H1 (cell line): ENCODE measurements at regions not wholly inside any gene's neighbourhood (a gene's known extent, or its start where the extent isn't known, plus 50 kb on each side); places are given as distances from the start of the nearest gene placed in this dataset.

Experiments
- CTCF ChIA-PET: fragments of 300-600 bp; sonication (Branson Sonifier 250); formaldehyde crosslinking; loops from one replicate; lab custom pipeline; 2021; ENCODE audit not compliant: partially characterized antibody; lab: Charles Lee
- POLR2A ChIA-PET: fragments of 300-600 bp; sonication (Branson Sonifier 250); formaldehyde crosslinking; loops from one replicate; lab custom pipeline; 2021; ENCODE audit warnings: inconsistent platforms; ENCODE audit not compliant: partially characterized antibody; lab: Charles Lee
- DNase-seq, 2 experiments: peaks; one replicate each; pipeline versions ENCODE4 v3.0.0 to v3.0.0-alpha.2; 2010 to 2022; ENCODE audit warnings: low spot score in 2 of 2, low read depth in 1 of 2, mixed read lengths in 1 of 2
- FAIRE-seq: peaks from 2 replicates; lab custom pipeline; 2011; peaks lifted over from hg19 to GRCh38; lab: Jason Lieb, UNC
- H2AFZ ChIP-seq: 2 replicates; pipeline ENCODE4 v1.8.1; 2012; ENCODE audit warnings: low read length, inconsistent platforms
- H2AK5ac ChIP-seq: 2 replicates; pipeline ENCODE4 v1.6.1; 2013; ENCODE audit warnings: low read depth, low read length
- H2BK120ac ChIP-seq: replicated peaks from 2 replicates; pipeline ENCODE3; 2013; ENCODE audit warnings: low read depth, low read length, inconsistent platforms
- H2BK12ac ChIP-seq: 2 replicates; pipeline ENCODE4 v1.6.1; 2013; ENCODE audit warnings: low read depth, low read length
- H2BK15ac ChIP-seq: 2 replicates; pipeline ENCODE4 v1.6.1; 2013; ENCODE audit warnings: low read length
- H2BK20ac ChIP-seq: 2 replicates; pipeline ENCODE4 v1.6.1; 2013; ENCODE audit warnings: low read length
- H2BK5ac ChIP-seq: 2 replicates; pipeline ENCODE4 v1.6.1; 2013; ENCODE audit warnings: low read depth, low read length
- H3K14ac ChIP-seq: 2 replicates; pipeline ENCODE4 v1.6.1; 2013; ENCODE audit warnings: inconsistent platforms; ENCODE audit not compliant: insufficient read length
- H3K18ac ChIP-seq: 2 replicates; pipeline ENCODE4 v1.6.1; 2013; ENCODE audit warnings: low read length; ENCODE audit errors: extremely low read depth
- H3K23ac ChIP-seq: 2 replicates; pipeline ENCODE4 v1.6.1; 2013; ENCODE audit warnings: inconsistent platforms; ENCODE audit not compliant: insufficient read length
- H3K23me2 ChIP-seq: 2 replicates; pipeline ENCODE4 v1.6.1; 2013; ENCODE audit warnings: low read depth, low read length
- H3K27ac ChIP-seq: 2 replicates; pipeline ENCODE4 v1.6.1; 2011; ENCODE audit warnings: low read depth, low read length, inconsistent platforms
- H3K27me3 ChIP-seq, 4 experiments: replicated peaks in 1 of 4; 1 replicate in 1 of 4; 2 replicates in 3 of 4; pipeline versions ENCODE4 v1.6.1 to v1.8.1; 2011 to 2013; ENCODE audit warnings: low read length in 3 of 4, mild to moderate bottlenecking in 3 of 4, inconsistent platforms in 2 of 4, mixed read lengths in 2 of 4, moderate library complexity in 1 of 4; ENCODE audit not compliant: control insufficient read depth in 3 of 4, insufficient read depth in 3 of 4; ENCODE audit errors: extremely low read depth in 1 of 4
- H3K36me3 ChIP-seq, 4 experiments: 2 replicates each; pipeline versions ENCODE4 v1.6.1 to v1.8.1; 2011 to 2013; ENCODE audit warnings: mild to moderate bottlenecking in 4 of 4, low read length in 3 of 4, moderate library complexity in 2 of 4, control low read depth in 1 of 4, inconsistent platforms in 1 of 4; ENCODE audit not compliant: insufficient read depth in 4 of 4, control insufficient read depth in 2 of 4
- H3K4ac ChIP-seq: replicated peaks from 2 replicates; pipeline ENCODE3; 2013; ENCODE audit warnings: low read length, low read depth, mixed read lengths, inconsistent platforms; ENCODE audit not compliant: insufficient read length
- H3K4me1 ChIP-seq, 4 experiments: replicated peaks in 1 of 4; 1 replicate in 1 of 4; 2 replicates in 3 of 4; pipeline versions ENCODE4 v1.6.1 to v1.8.1; 2011 to 2013; ENCODE audit warnings: low read length in 3 of 4, inconsistent platforms in 2 of 4, mixed read lengths in 1 of 4; ENCODE audit not compliant: insufficient read depth in 4 of 4, control insufficient read depth in 3 of 4
- H3K4me2 ChIP-seq, 2 experiments: 2 replicates each; pipeline versions ENCODE4 v1.6.1 to v1.8.1; 2011 to 2013; ENCODE audit warnings: low read depth in 2 of 2, low read length in 2 of 2, control low read depth in 1 of 2, inconsistent platforms in 1 of 2, mild to moderate bottlenecking in 1 of 2; ENCODE audit not compliant: insufficient read depth in 1 of 2
- H3K4me3 ChIP-seq, 4 experiments: fragments of 200-600, 300-600 bp in 1 of 4; sonication (generic), shearing (Covaris generic), sonication (Bioruptor Twin) in 1 of 4; 2 replicates each; pipeline versions ENCODE4 v1.5.1 to v1.8.1; 2011 to 2016; ENCODE audit warnings: low read length in 4 of 4, low read depth in 3 of 4, control low read depth in 2 of 4, inconsistent platforms in 2 of 4, mild to moderate bottlenecking in 2 of 4, mixed read lengths in 1 of 4, moderate library complexity in 1 of 4; ENCODE audit not compliant: insufficient read depth in 2 of 4; ENCODE audit errors: extremely low read depth in 1 of 4
- H3K56ac ChIP-seq: replicated peaks from 2 replicates; pipeline ENCODE3; 2013; ENCODE audit warnings: low read depth, mild to moderate bottlenecking, mixed read lengths, low read length, inconsistent platforms; ENCODE audit not compliant: insufficient read length
- H3K79me1 ChIP-seq: 2 replicates; pipeline ENCODE4 v1.6.1; 2013; ENCODE audit warnings: low read depth, low read length, control low read depth
- H3K79me2 ChIP-seq, 2 experiments: 2 replicates each; pipeline versions ENCODE4 v1.6.1 to v1.8.1; 2012 to 2013; ENCODE audit warnings: low read length in 2 of 2, mild to moderate bottlenecking in 2 of 2, inconsistent platforms in 1 of 2; ENCODE audit not compliant: insufficient read depth in 2 of 2, control insufficient read depth in 1 of 2
- H3K9ac ChIP-seq, 4 experiments: replicated peaks in 1 of 4; 1 replicate in 1 of 4; 2 replicates in 3 of 4; pipeline versions ENCODE4 v1.6.1 to v1.8.1; 2011 to 2013; ENCODE audit warnings: low read depth in 3 of 4, low read length in 3 of 4, control low read depth in 2 of 4, mild to moderate bottlenecking in 2 of 4, moderate library complexity in 2 of 4, inconsistent platforms in 1 of 4; ENCODE audit errors: extremely low read depth in 1 of 4
- H3K9me3 ChIP-seq, 2 experiments: 2 replicates each; pipeline versions ENCODE4 v1.6.1 to v1.8.1; 2012 to 2013; ENCODE audit warnings: mild to moderate bottlenecking in 2 of 2, moderate library complexity in 2 of 2, control low read depth in 1 of 2, inconsistent platforms in 1 of 2, low read depth in 1 of 2, low read length in 1 of 2, mixed read lengths in 1 of 2; ENCODE audit not compliant: insufficient read depth in 2 of 2
- H4K20me1 ChIP-seq, 2 experiments: replicated peaks in 1 of 2; 2 replicates each; pipeline versions ENCODE3 to v1.8.1; 2011 to 2013; ENCODE audit warnings: inconsistent platforms in 2 of 2, low read length in 2 of 2, mild to moderate bottlenecking in 1 of 2; ENCODE audit not compliant: insufficient read depth in 2 of 2, control insufficient read depth in 1 of 2
- H4K5ac ChIP-seq: 2 replicates; pipeline ENCODE4 v1.6.1; 2013; ENCODE audit warnings: low read length, low read depth, mixed read lengths, inconsistent platforms; ENCODE audit not compliant: insufficient read length
- H4K8ac ChIP-seq: 2 replicates; pipeline ENCODE4 v1.8.0; 2013; ENCODE audit warnings: mild to moderate bottlenecking, moderate library complexity, low read length, inconsistent platforms; ENCODE audit not compliant: insufficient read depth; ENCODE audit errors: extremely low read depth
- H4K91ac ChIP-seq: replicated peaks from 2 replicates; pipeline ENCODE3; 2013; ENCODE audit warnings: low read length, mixed read lengths, inconsistent platforms; ENCODE audit not compliant: insufficient read length
- CBX8 ChIP-seq: fragments of 300-800, 300-1000 bp; sonication (generic); IDR thresholded peaks from 2 replicates; pipeline ENCODE4 v1.7.1; 2016; ENCODE audit warnings: low read depth, low read length, borderline replicate concordance
- CHD1 ChIP-seq: IDR thresholded peaks from 2 replicates; pipeline ENCODE4 v1.6.1; 2012; ENCODE audit warnings: low read depth, low read length, improper control_type of control experiment
- EGR1 ChIP-seq: IDR thresholded peaks from 2 replicates; pipeline ENCODE4 v1.6.1; 2011; ENCODE audit warnings: low read depth, low read length, borderline replicate concordance
- JUN ChIP-seq: IDR thresholded peaks from 2 replicates; pipeline ENCODE4 v1.6.1; 2011; ENCODE audit warnings: low read depth, mild to moderate bottlenecking, improper control_type of control experiment, low read length
- NANOG ChIP-seq: IDR thresholded peaks from 2 replicates; pipeline ENCODE4 v1.6.1; 2011; ENCODE audit warnings: low read length, low read depth, mild to moderate bottlenecking, inconsistent platforms; ENCODE audit not compliant: insufficient read depth, poor library complexity, severe bottlenecking
- RBBP5 ChIP-seq: IDR thresholded peaks from 2 replicates; pipeline ENCODE4 v1.7.1; 2012; ENCODE audit warnings: low read depth, mild to moderate bottlenecking, inconsistent platforms, low read length, moderate library complexity, borderline replicate concordance
- SUZ12 ChIP-seq: fragments of 200-600 bp; sonication (generic); IDR thresholded peaks from 2 replicates; pipeline ENCODE4 v1.6.1; 2012; ENCODE audit warnings: mild to moderate bottlenecking, inconsistent platforms, low read length, moderate library complexity, mixed read lengths
- TEAD4 ChIP-seq: IDR thresholded peaks from 2 replicates; pipeline ENCODE4 v1.6.1; 2012; ENCODE audit warnings: low read depth, low read length, inconsistent platforms, mixed read lengths
- WGBS, 2 experiments: shearing (Covaris generic) in 1 of 2; methylation state at CpG; one replicate each; pipeline versions ENCODE4 v1.1.6 to v1.1.7; 2013 to 2015; ENCODE audit warnings: low lambda C conversion rate in 2 of 2, mixed read lengths in 2 of 2, inconsistent platforms in 1 of 2, low coverage in 1 of 2, missing lambda C conversion rate in 1 of 2; ENCODE audit not compliant: insufficient replicate concordance in 2 of 2, insufficient coverage in 1 of 2, insufficient read length in 1 of 2; ENCODE audit errors: extremely low coverage in 1 of 2, missing lambda C conversion rate in 1 of 2; 5-methylcytosine and 5-hydroxymethylcytosine counted together
- TF ChIP-seq, protein P1 (sequence below): IDR thresholded peaks from 2 replicates; pipeline ENCODE4 v1.6.1; 2012; ENCODE audit warnings: low read length, inconsistent platforms
- TF ChIP-seq, protein P2 (sequence below): IDR thresholded peaks from 2 replicates; pipeline ENCODE4 v1.6.1; 2011; ENCODE audit warnings: low read depth, mild to moderate bottlenecking, low read length; ENCODE audit not compliant: insufficient read depth

DNA sequence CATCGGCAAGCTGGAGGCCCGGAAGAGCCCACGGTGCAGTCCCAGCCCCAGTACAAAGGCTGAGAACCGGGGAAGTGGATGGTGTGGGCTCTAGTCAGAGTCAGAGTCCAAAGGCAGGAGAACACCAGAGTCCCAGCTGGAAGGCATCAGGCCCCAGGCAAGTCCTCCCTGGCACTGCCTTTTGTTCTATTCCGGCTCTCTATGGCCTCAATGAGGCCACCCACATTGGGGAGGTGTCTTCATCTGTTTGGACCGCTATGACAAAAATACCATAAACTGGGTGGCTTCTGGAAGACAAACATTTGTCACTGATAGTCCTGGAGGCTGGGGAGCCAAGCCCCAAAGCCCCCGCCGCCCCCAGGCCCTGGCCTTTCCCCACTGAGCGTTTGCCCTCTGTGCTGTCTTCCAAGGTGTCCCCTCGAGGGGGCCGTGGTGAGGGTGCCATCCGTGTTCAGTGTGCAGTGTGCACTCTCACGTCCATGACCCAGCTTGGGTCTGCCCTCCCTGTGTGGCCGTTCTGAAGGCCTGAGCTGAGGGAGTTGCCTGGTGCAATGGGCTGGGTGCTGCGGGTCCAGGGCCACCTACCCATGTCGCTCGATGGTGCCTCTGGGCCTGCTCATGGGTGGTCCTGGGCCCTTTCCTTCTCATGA lies 99.1 kb upstream of the PPP1R26 start:
- H2BK15ac ChIP-seq: no peak overlapping the region
- H3K56ac ChIP-seq: no peak overlapping the region
- H3K4me2 ChIP-seq: no peak overlapping the region
- H2AK5ac ChIP-seq: no peak overlapping the region
- no peaks in the 10 kb centered on the region for H3K4me1 ChIP-seq
- H3K23ac ChIP-seq: no peak overlapping the region
- no peaks in the 10 kb centered on the region for H3K36me3 ChIP-seq
- no peak overlapping the region for H2AFZ ChIP-seq
- no peak overlapping the region for H4K5ac ChIP-seq
- FAIRE-seq (no peak), DNase-seq (no peak)
- no peaks in the 10 kb centered on the region for H3K79me2 ChIP-seq
- no peaks in the 10 kb centered on the region for H3K9me3 ChIP-seq
- no peak overlapping the region for H3K9ac ChIP-seq
- ChIA-PET POLR2A (no interaction called here), CTCF (interaction anchor here (0.6 to 1.2 kb wide), 2 partner anchors 30 to 552 kb away, joined by 3 read pairs; no protein-coding TSS in a partner anchor)
- no peak overlapping the region for H3K27ac ChIP-seq
- no peak overlapping the region for H2BK20ac ChIP-seq
- H3K79me1 ChIP-seq: no peaks in the 10 kb centered on the region
- H3K18ac ChIP-seq: no peak overlapping the region
- WGBS, 2 experiments: 91% methylated on average over 14 of the region's 17 CpGs; no CpG with 5 or more reads in 1 of the 2 experiments
- no peak overlapping the region for H3K4ac ChIP-seq
- H3K4me3 ChIP-seq: no peak overlapping the region
- no peak overlapping the region for H4K91ac ChIP-seq
- no peak overlapping the region for H2BK12ac ChIP-seq
- no peaks in the 10 kb centered on the region for H4K20me1 ChIP-seq
- H3K27me3 ChIP-seq: no peaks in the 10 kb centered on the region
- H4K8ac ChIP-seq: no peak overlapping the region
- no peaks in the 10 kb centered on the region; the same call in 1 of the 2 replicates for H3K23me2 ChIP-seq
- H2BK120ac ChIP-seq: no peak overlapping the region
- no peak overlapping the region for H3K14ac ChIP-seq
- no peak overlapping the region for H2BK5ac ChIP-seq
- TF ChIP-seq NANOG: no peak
- no peak for TF ChIP-seq CBX8
- TF ChIP-seq SUZ12: no peak
- TF ChIP-seq, protein P1, sequence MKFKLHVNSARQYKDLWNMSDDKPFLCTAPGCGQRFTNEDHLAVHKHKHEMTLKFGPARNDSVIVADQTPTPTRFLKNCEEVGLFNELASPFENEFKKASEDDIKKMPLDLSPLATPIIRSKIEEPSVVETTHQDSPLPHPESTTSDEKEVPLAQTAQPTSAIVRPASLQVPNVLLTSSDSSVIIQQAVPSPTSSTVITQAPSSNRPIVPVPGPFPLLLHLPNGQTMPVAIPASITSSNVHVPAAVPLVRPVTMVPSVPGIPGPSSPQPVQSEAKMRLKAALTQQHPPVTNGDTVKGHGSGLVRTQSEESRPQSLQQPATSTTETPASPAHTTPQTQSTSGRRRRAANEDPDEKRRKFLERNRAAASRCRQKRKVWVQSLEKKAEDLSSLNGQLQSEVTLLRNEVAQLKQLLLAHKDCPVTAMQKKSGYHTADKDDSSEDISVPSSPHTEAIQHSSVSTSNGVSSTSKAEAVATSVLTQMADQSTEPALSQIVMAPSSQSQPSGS: no peak
- TF ChIP-seq EGR1: no peak
- TF ChIP-seq, protein P2, sequence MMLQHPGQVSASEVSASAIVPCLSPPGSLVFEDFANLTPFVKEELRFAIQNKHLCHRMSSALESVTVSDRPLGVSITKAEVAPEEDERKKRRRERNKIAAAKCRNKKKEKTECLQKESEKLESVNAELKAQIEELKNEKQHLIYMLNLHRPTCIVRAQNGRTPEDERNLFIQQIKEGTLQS: no peak
- no peak for TF ChIP-seq TEAD4
- TF ChIP-seq RBBP5: no peak
- TF ChIP-seq JUN: no peak
- no peak for TF ChIP-seq CHD1
